Esophagus squamous epithelium (tissue), 4 donors: ENCODE measurements at regions not wholly inside any gene's neighbourhood (a gene's known extent, or its start where the extent isn't known, plus 50 kb on each side); places are given as distances from the start of the nearest gene placed in this dataset.

Source experiments
- CTCF ChIP-seq, 6 experiments: fragments of 450-650 bp in 4 of 6; fragments of 200-600 bp in 2 of 6; sonication (generic) in 2 of 6; IDR thresholded peaks; one replicate each; pipeline ENCODE4 v1.5.1; 2016 to 2019; ENCODE audit warnings: antibody characterized with exemption in 6 of 6, mild to moderate bottlenecking in 4 of 6, moderate library complexity in 4 of 6
- POLR2A ChIP-seq, 4 donors: fragments of 450-650 bp; IDR thresholded peaks; one replicate each; pipeline ENCODE4 v1.6.1; 2017; ENCODE audit warnings: antibody characterized with exemption in 4 of 4, mild to moderate bottlenecking in 4 of 4, moderate library complexity in 3 of 4

GRCh38 chr2:101627285-101628029, 70.0 kb upstream of the MAP4K4 start:
- TF ChIP-seq CTCF (IDR thresholded peaks at IDR 0.05) (no peak), POLR2A (IDR thresholded peaks at IDR 0.05) (no peak)
